HCT116 (cell line): ENCODE measurements at regions not wholly inside any gene's neighbourhood (a gene's known extent, or its start where the extent isn't known, plus 50 kb on each side); places are given as distances from the start of the nearest gene placed in this dataset.

Experiments used
- ATAC-seq: fragments of 200-7000 bp; cut with Tn5 transposase; 2 replicates; pipeline ENCODE4 v1.9.1; 2020; ENCODE audit warnings: mild to moderate bottlenecking, moderate library complexity
- BruUV-seq: library from RNA; stranded (reverse); fragments of 400-500 nt; replicated peaks from 2 replicates; lab custom pipeline; 2021; lab: Mats Ljungman, UMichigan
- CTCF ChIA-PET: fragments of 300-600 bp; sonication (Branson Sonifier 250); formaldehyde crosslinking; loops from one replicate; lab custom pipeline; 2021; ENCODE audit warnings: antibody characterized with exemption; lab: Charles Lee
- POLR2A ChIA-PET: fragments of 300-600, 350-600 bp; sonication (Branson Sonifier 250); formaldehyde crosslinking; loops from one replicate; lab custom pipeline; 2021; ENCODE audit warnings: antibody characterized with exemption; lab: Charles Lee
- RAD21 ChIA-PET, 2 experiments: fragments of 300-600 bp; sonication (Branson Sonifier 250); formaldehyde crosslinking; loops; one replicate each; lab custom pipeline; 2023; ENCODE audit warnings: low total read pairs in 2 of 2; ENCODE audit not compliant: uncharacterized antibody in 2 of 2, unreplicated experiment in 2 of 2, low non-redundant PET in 1 of 2; lab: Charles Lee
- DNase-seq: peaks from one replicate; pipeline ENCODE4 v3.0.0-alpha.2; 2010; ENCODE audit warnings: low read depth, low spot score
- H2AFZ ChIP-seq: fragments of 200-600 bp; shearing (Covaris generic), sonication (generic); 2 replicates; pipeline ENCODE4 v1.6.1; 2017; ENCODE audit warnings: low read depth, mixed run types, mixed read lengths, antibody characterized with exemption, low read length; ENCODE audit not compliant: poor library complexity, severe bottlenecking
- H3K27ac ChIP-seq: 2 replicates; pipeline ENCODE4 v1.5.1; 2012; ENCODE audit warnings: low read depth, low read length
- H3K27me3 ChIP-seq: fragments of 200-600 bp; sonication (generic); 2 replicates; pipeline ENCODE4 v1.6.1; 2016; ENCODE audit warnings: mixed run types, low read length, mixed read lengths; ENCODE audit not compliant: insufficient read depth
- H3K36me3 ChIP-seq, 2 experiments: fragments of 200-500 bp in 1 of 2; fragments of 200-600 bp in 1 of 2; sonication (Bioruptor generic) in 1 of 2; sonication (generic) in 1 of 2; 2 replicates each; pipeline versions ENCODE4 v1.5.1 to v1.6.1; 2014 to 2016; ENCODE audit warnings: low read length in 2 of 2, inconsistent platforms in 1 of 2, mixed read lengths in 1 of 2, mixed run types in 1 of 2; ENCODE audit not compliant: insufficient read depth in 2 of 2, control insufficient read depth in 1 of 2
- H3K4me1 ChIP-seq, 2 experiments: fragments of 200-600 bp in 1 of 2; sonication (generic) in 1 of 2; 2 replicates each; pipeline versions ENCODE4 v1.5.1 to v1.6.1; 2012 to 2017; ENCODE audit warnings: low read length in 2 of 2, inconsistent platforms in 1 of 2, mild to moderate bottlenecking in 1 of 2, mixed read lengths in 1 of 2, mixed run types in 1 of 2, moderate library complexity in 1 of 2; ENCODE audit not compliant: insufficient read depth in 2 of 2, control insufficient read depth in 1 of 2
- H3K4me2 ChIP-seq: fragments of 200-600 bp; sonication (generic); 2 replicates; pipeline ENCODE4 v1.6.1; 2017; ENCODE audit warnings: mixed run types, low read length, mixed read lengths
- H3K4me3 ChIP-seq, 2 experiments: fragments of 200-600 bp in 1 of 2; sonication (generic) in 1 of 2; replicated peaks in 1 of 2; 2 replicates each; pipeline ENCODE4 v1.5.1; 2011 to 2016; ENCODE audit warnings: low read length in 2 of 2, control low read depth in 1 of 2, low read depth in 1 of 2, mild to moderate bottlenecking in 1 of 2, mixed read lengths in 1 of 2, mixed run types in 1 of 2
- H3K79me2 ChIP-seq: fragments of 200-600 bp; sonication (generic); 2 replicates; pipeline ENCODE4 v1.6.1; 2017; ENCODE audit warnings: mild to moderate bottlenecking, mixed run types, low read length, moderate library complexity, mixed read lengths; ENCODE audit not compliant: insufficient read depth
- H3K9ac ChIP-seq: fragments of 200-600 bp; sonication (generic); 2 replicates; pipeline ENCODE4 v1.6.1; 2016; ENCODE audit warnings: low read length, mixed read lengths
- H3K9me2 ChIP-seq: fragments of 200-600 bp; sonication (generic), shearing (Covaris generic); 2 replicates; pipeline ENCODE4 v1.6.1; 2017; ENCODE audit warnings: mixed run types, mild to moderate bottlenecking, moderate library complexity; ENCODE audit not compliant: insufficient read depth
- H3K9me3 ChIP-seq, 2 experiments: fragments of 200-500 bp in 1 of 2; fragments of 200-600 bp in 1 of 2; sonication (Bioruptor generic) in 1 of 2; sonication (generic) in 1 of 2; 2 replicates each; pipeline ENCODE4 v1.6.1; 2014 to 2017; ENCODE audit warnings: low read length in 2 of 2, mixed read lengths in 2 of 2, inconsistent platforms in 1 of 2, low read depth in 1 of 2, mild to moderate bottlenecking in 1 of 2, mixed run types in 1 of 2, moderate library complexity in 1 of 2; ENCODE audit not compliant: control insufficient read depth in 1 of 2, insufficient read depth in 1 of 2
- H4K20me1 ChIP-seq: fragments of 200-600 bp; sonication (generic), shearing (Covaris generic); 2 replicates; pipeline ENCODE4 v1.6.1; 2017; ENCODE audit warnings: mixed run types, mild to moderate bottlenecking, moderate library complexity; ENCODE audit not compliant: insufficient read depth
- ATF3 ChIP-seq: IDR thresholded peaks from 2 replicates; pipeline ENCODE4 v1.6.1; 2012
- CEBPB ChIP-seq: IDR thresholded peaks from 2 replicates; pipeline ENCODE4 v1.6.1; 2012; ENCODE audit warnings: low read depth
- EZH2phosphoT487 ChIP-seq: fragments of 200-600 bp; IDR thresholded peaks from 2 replicates; pipeline ENCODE4 v1.6.1; 2018; ENCODE audit warnings: antibody characterized with exemption, borderline replicate concordance
- RAD21 ChIP-seq: IDR thresholded peaks from 2 replicates; pipeline ENCODE4 v1.6.1; 2012; ENCODE audit warnings: low read depth, mild to moderate bottlenecking
- REST ChIP-seq: IDR thresholded peaks from 2 replicates; pipeline ENCODE4 v1.6.1; 2012; ENCODE audit warnings: low read depth
- SRF ChIP-seq: IDR thresholded peaks from 2 replicates; pipeline ENCODE4 v1.6.1; 2012; ENCODE audit warnings: low read depth
- YY1 ChIP-seq: IDR thresholded peaks from 2 replicates; pipeline ENCODE4 v1.6.1; 2011; ENCODE audit warnings: low read length, low read depth, moderate library complexity, mild to moderate bottlenecking; ENCODE audit not compliant: insufficient replicate concordance; ENCODE audit errors: extremely low read depth
- ZBTB33 ChIP-seq: IDR thresholded peaks from 2 replicates; pipeline ENCODE4 v1.6.1; 2011; ENCODE audit warnings: mild to moderate bottlenecking, low read length, moderate library complexity; ENCODE audit not compliant: insufficient replicate concordance; ENCODE audit errors: extremely low read depth
- ZNF274 ChIP-seq: fragments of 200-500 bp; sonication (Bioruptor generic); IDR thresholded peaks from 2 replicates; pipeline ENCODE4 v1.6.1; 2014; ENCODE audit warnings: mild to moderate bottlenecking, low read depth, low read length, inconsistent platforms
- intact Hi-C: fragments of 100-400 bp; cut with micrococcal nuclease; formaldehyde crosslinking; loops from 2 replicates; pipeline ENCODE4 v1.10.0; 2022

GRCh38 chr10:3648576-3648975 is 136.4 kb downstream of the KLF6 start:
- DNase-seq (no peak), ATAC-seq (no peak)
- Histone ChIP-seq H3K27ac (no peak overlapping the region), H3K9me2 (no peaks in the 10 kb centered on the region), H3K79me2 (no peaks in the 10 kb centered on the region), H3K9me3 (no peaks in the 10 kb centered on the region), H3K36me3 (no peaks in the 10 kb centered on the region), H3K4me2 (no peak overlapping the region)
- ChIA-PET POLR2A (no interaction called here), RAD21 (no interaction called here)
- intact Hi-C loops, result no loop called here
- TF ChIP-seq CEBPB (no peak), ZBTB33 (no peak), EZH2phosphoT487 (no peak), REST (no peak), ATF3 (no peak), YY1 (no peak), SRF (no peak), RAD21 (no peak), ZNF274 (no peak)
- TF ChIP-seq, all 23 proteins: peak for 0
- H2AFZ ChIP-seq, result no peak overlapping the region
- no peak overlapping the region for H3K9ac ChIP-seq
- H3K4me3 ChIP-seq, result no peak overlapping the region
- H3K27me3 ChIP-seq, result no peaks in the 10 kb centered on the region
- CTCF ChIA-PET, result no interaction called here
- no peaks in the 10 kb centered on the region for H4K20me1 ChIP-seq
- no peaks in the 10 kb centered on the region for H3K4me1 ChIP-seq
- BruUV-seq, result no TSS peak
